ENCODE measurements at regions not wholly inside any gene's neighbourhood (a gene's known extent, or its start where the extent isn't known, plus 50 kb on each side); places are given as distances from the start of the nearest gene placed in this dataset.

DNA sequence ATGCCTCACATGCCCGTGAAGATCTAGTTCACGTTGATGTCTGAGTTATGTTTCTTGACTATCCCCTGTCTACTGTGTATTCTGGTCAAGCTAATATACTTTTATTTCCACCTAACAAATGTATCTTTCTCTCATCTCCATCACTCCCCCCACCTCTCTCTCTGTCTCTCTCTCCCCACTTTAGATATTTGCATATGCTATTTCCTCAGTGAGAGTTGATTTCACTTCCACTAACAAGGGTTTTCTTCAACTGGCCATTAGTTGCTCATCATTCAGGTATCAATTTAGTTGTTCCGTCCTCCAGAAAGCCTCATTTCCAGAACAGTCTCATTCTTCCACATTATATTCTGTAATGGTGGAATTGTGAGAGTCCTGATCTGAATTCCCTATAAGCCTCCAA is 1777.8 kb upstream of the TENM3 start:
- TF ChIP-seq CTCF (IDR thresholded peaks at IDR 0.05 in 8 of 11, conservative IDR thresholded peaks at IDR 0.05 in 3 of 11) (no peak), POLR2A (IDR thresholded peaks at IDR 0.05) (no peak)
